Lung (tissue), 11 donors: ENCODE measurements at regions not wholly inside any gene's neighbourhood (a gene's known extent, or its start where the extent isn't known, plus 50 kb on each side); places are given as distances from the start of the nearest gene placed in this dataset.
A peak's percentile ranks its signal among the peaks of the same experiment; 100 is the strongest.

Experiments
- ATAC-seq: fragments of 200-7000 bp; cut with Tn5 transposase; one replicate; pipeline ENCODE4 v1.9.1; 2020; ENCODE audit warnings: moderate number of reproducible peaks; ENCODE audit not compliant: insufficient read depth, low FRiP score
- DNase-seq, 3 donors: peaks; one replicate each; pipeline ENCODE4 v3.0.0-alpha.2; 2013 to 2017
- H3K27ac ChIP-seq, 2 donors: one replicate each; pipeline ENCODE4 v1.5.1; 2013; ENCODE audit warnings: mild to moderate bottlenecking in 2 of 2, moderate library complexity in 2 of 2, control low read depth in 1 of 2, inconsistent platforms in 1 of 2, low read depth in 1 of 2, low read length in 1 of 2
- H3K27me3 ChIP-seq, 3 donors: one replicate each; pipeline ENCODE4 v1.5.1; 2013; ENCODE audit warnings: low read length in 2 of 3; ENCODE audit not compliant: control insufficient read depth in 3 of 3, insufficient read depth in 3 of 3
- H3K36me3 ChIP-seq, 4 donors: one replicate each; pipeline ENCODE4 v1.5.1; 2013; ENCODE audit warnings: low read length in 4 of 4, mild to moderate bottlenecking in 1 of 4, moderate library complexity in 1 of 4; ENCODE audit not compliant: control insufficient read depth in 4 of 4, insufficient read depth in 4 of 4
- H3K4me1 ChIP-seq, 5 donors: one replicate each; pipeline ENCODE4 v1.5.1; 2013; ENCODE audit warnings: low read length in 5 of 5, mild to moderate bottlenecking in 2 of 5, moderate library complexity in 1 of 5; ENCODE audit not compliant: control insufficient read depth in 5 of 5, insufficient read depth in 5 of 5
- H3K4me3 ChIP-seq: one replicate; pipeline ENCODE4 v1.5.1; 2013; ENCODE audit warnings: mild to moderate bottlenecking, control low read depth, moderate library complexity
- H3K9ac ChIP-seq, 2 donors: one replicate each; pipeline ENCODE4 v1.5.1; 2013; ENCODE audit warnings: low read length in 2 of 2, control low read depth in 1 of 2; ENCODE audit not compliant: insufficient read depth in 1 of 2
- H3K9me3 ChIP-seq, 4 donors: one replicate each; pipeline ENCODE4 v1.5.1; 2013; ENCODE audit warnings: low read length in 3 of 4, mild to moderate bottlenecking in 1 of 4, moderate library complexity in 1 of 4; ENCODE audit not compliant: control insufficient read depth in 4 of 4, insufficient read depth in 3 of 4
- CTCF ChIP-seq: IDR thresholded peaks from 2 replicates; pipeline ENCODE4 v1.5.1; 2012; ENCODE audit warnings: mild to moderate bottlenecking; ENCODE audit errors: control extremely low read depth, extremely low read depth
- WGBS, 2 donors: extraction: QIAGEN DNeasy Blood & Tissue Kit; methylation state at CpG; one replicate each; pipeline ENCODE4 v1.1.7; 2013; 5-methylcytosine and 5-hydroxymethylcytosine counted together
- donor health status: control.
- donor health status: control.
- donor health status: Bipolar disorder and iron deficiency.
- donor health status: healthy.
- donor health status: DM: yes; HTN: yes; CAD: no.

GRCh38 chr4:33386764-33387163, 2666.6 kb downstream of the PCDH7 start:
- H3K4me1 ChIP-seq, result no peaks in the 10 kb centered on the region
- H3K9me3 ChIP-seq, result peaks cover 0 to 2% (median 0%) of the 10 kb centered on the region in 4 donors
- no peak overlapping the region for H3K4me3 ChIP-seq
- DNase-seq, result no peak
- ATAC-seq, result no peak
- H3K9ac ChIP-seq, result no peak overlapping the region
- TF ChIP-seq CTCF, result no peak
- H3K27me3 ChIP-seq, result no peaks in the 10 kb centered on the region
- H3K36me3 ChIP-seq, result no peaks in the 10 kb centered on the region
- no peak overlapping the region for H3K27ac ChIP-seq

GRCh38 chr4:33390976-33391375, 2670.8 kb downstream of the PCDH7 start:
- DNase-seq (no peak), ATAC-seq (no peak)
- Histone ChIP-seq H3K4me3 (no peak overlapping the region), H3K27me3 (no peaks in the 10 kb centered on the region), H3K9me3 (peaks cover 0 to 2% (median 0%) of the 10 kb centered on the region in 4 donors), H3K9ac (no peak overlapping the region), H3K4me1 (no peaks in the 10 kb centered on the region), H3K36me3 (no peaks in the 10 kb centered on the region), H3K27ac (no peak overlapping the region)
- 71 to 76% methylated on average over 3 of the region's 3 CpGs for WGBS, 2 donors
- no peak for TF ChIP-seq CTCF

- Histone ChIP-seq H3K4me1 (no peaks in the 10 kb centered on the region), H3K9me3 (peaks cover 0 to 3% (median 0%) of the 10 kb centered on the region in 4 donors), H3K36me3 (no peaks in the 10 kb centered on the region), H3K27me3 (no peaks in the 10 kb centered on the region), H3K4me3 (no peak overlapping the region), H3K27ac (no peak overlapping the region), H3K9ac (no peak overlapping the region)
- TF ChIP-seq CTCF, result no peak
- DNase-seq, result no peak
- peak; percentile 11 for ATAC-seq
Measured at GRCh38 chr4:33395731-33396485, 2675.7 kb downstream of the PCDH7 start.

GRCh38 chr4:33400504-33400903, 2680.3 kb downstream of the PCDH7 start:
- 95 to 96% methylated on average over 11 of the region's 11 CpGs for WGBS, 2 donors
- H3K36me3 ChIP-seq, result no peaks in the 10 kb centered on the region
- no peak overlapping the region for H3K9ac ChIP-seq
- no peak for TF ChIP-seq CTCF
- H3K4me3 ChIP-seq, result no peak overlapping the region
- DNase-seq (no peak), ATAC-seq (no peak)
- H3K4me1 ChIP-seq, result no peaks in the 10 kb centered on the region
- peaks cover 0 to 1% (median 0%) of the 10 kb centered on the region in 4 donors for H3K9me3 ChIP-seq
- H3K27ac ChIP-seq, result no peak overlapping the region
- no peaks in the 10 kb centered on the region for H3K27me3 ChIP-seq
